B cell (primary cell): ENCODE measurements at regions not wholly inside any gene's neighbourhood (a gene's known extent, or its start where the extent isn't known, plus 50 kb on each side); places are given as distances from the start of the nearest gene placed in this dataset.

Experiments
- ATAC-seq: fragments of 200-7000 bp; cut with Tn5 transposase; one replicate; pipeline ENCODE4 v1.10.0; 2021; ENCODE audit warnings: low read depth, mild to moderate bottlenecking, moderate number of reproducible peaks, moderate library complexity
- CTCF ChIA-PET: fragments of 350-600 bp; sonication (Branson Sonifier 250); formaldehyde crosslinking; loops from one replicate; lab custom pipeline; 2021; ENCODE audit warnings: antibody characterized with exemption, inconsistent platforms; lab: Charles Lee
- POLR2A ChIA-PET: fragments of 350-600 bp; sonication (Branson Sonifier 250); formaldehyde crosslinking; loops from one replicate; lab custom pipeline; 2021; ENCODE audit warnings: antibody characterized with exemption; lab: Charles Lee
- DNase-seq: peaks from one replicate; pipeline ENCODE4 v3.0.0; 2013
- H2AFZ ChIP-seq: 2 replicates; pipeline ENCODE4 v1.6.1; 2012; ENCODE audit warnings: mild to moderate bottlenecking, low read depth, low read length; ENCODE audit not compliant: insufficient read depth, poor library complexity, severe bottlenecking
- H3K27ac ChIP-seq, 2 donors: 1 replicate in 1 of 2; 2 replicates in 1 of 2; pipeline ENCODE4 v1.5.1; 2012 to 2013; ENCODE audit warnings: low read length in 2 of 2, mild to moderate bottlenecking in 2 of 2, moderate library complexity in 1 of 2
- H3K27me3 ChIP-seq, 4 experiments: fragments of 200-600 bp in 1 of 4; sonication (generic) in 1 of 4; replicated peaks in 1 of 4; 1 replicate in 2 of 4; 2 replicates in 2 of 4; pipeline versions ENCODE4 v1.6.1 to v1.7.0; 2013 to 2016; ENCODE audit warnings: low read length in 3 of 4, mild to moderate bottlenecking in 2 of 4, mixed read lengths in 1 of 4, moderate library complexity in 1 of 4; ENCODE audit not compliant: insufficient read depth in 4 of 4, control insufficient read depth in 3 of 4; ENCODE audit errors: control extremely low read depth in 1 of 4
- H3K36me3 ChIP-seq, 2 experiments: replicated peaks in 1 of 2; 1 replicate in 1 of 2; 2 replicates in 1 of 2; pipeline versions ENCODE4 v1.6.1 to v1.7.1; 2013; ENCODE audit warnings: low read length in 1 of 2; ENCODE audit not compliant: insufficient read depth in 2 of 2, control insufficient read depth in 1 of 2; ENCODE audit errors: control extremely low read depth in 1 of 2, extremely low read depth in 1 of 2
- H3K4me1 ChIP-seq, 2 donors: fragments of 200-600 bp in 1 of 2; sonication (generic) in 1 of 2; 1 replicate in 1 of 2; 2 replicates in 1 of 2; pipeline versions ENCODE4 v1.5.1 to v1.6.1; 2013 to 2017; ENCODE audit warnings: low read length in 2 of 2; ENCODE audit not compliant: control insufficient read depth in 2 of 2, insufficient read depth in 2 of 2
- H3K4me2 ChIP-seq: replicated peaks from 2 replicates; pipeline ENCODE3; 2012; ENCODE audit warnings: mild to moderate bottlenecking, low read depth, low read length; ENCODE audit not compliant: poor library complexity, severe bottlenecking
- H3K4me3 ChIP-seq, 5 experiments: fragments of 200-600 bp in 1 of 5; sonication (generic) in 1 of 5; 1 replicate in 3 of 5; 2 replicates in 2 of 5; pipeline versions ENCODE4 v1.5.1 to v1.7.0; 2011 to 2016; ENCODE audit warnings: low read length in 4 of 5, mild to moderate bottlenecking in 4 of 5, low read depth in 2 of 5, control low read depth in 1 of 5, moderate library complexity in 1 of 5; ENCODE audit not compliant: insufficient read depth in 1 of 5; ENCODE audit errors: control extremely low read depth in 1 of 5, extremely low read depth in 1 of 5
- H3K79me2 ChIP-seq: fragments of 200-600 bp; sonication (generic); one replicate; pipeline ENCODE4 v1.6.0; 2016; ENCODE audit warnings: low read length; ENCODE audit not compliant: control insufficient read depth, insufficient read depth
- H3K9ac ChIP-seq: fragments of 200-600 bp; sonication (generic); 2 replicates; pipeline ENCODE4 v1.6.1; 2017; ENCODE audit warnings: mild to moderate bottlenecking, low read length, moderate library complexity
- H3K9me3 ChIP-seq, 3 donors: one replicate each; pipeline versions ENCODE4 v1.6.1 to v1.7.1; 2013; ENCODE audit warnings: low read length in 2 of 3; ENCODE audit not compliant: control insufficient read depth in 2 of 3, insufficient read depth in 1 of 3; ENCODE audit errors: control extremely low read depth in 1 of 3
- H4K20me1 ChIP-seq: 2 replicates; pipeline ENCODE4 v1.6.0; 2012; ENCODE audit warnings: mild to moderate bottlenecking, low read length; ENCODE audit not compliant: insufficient read depth, control insufficient read depth, poor library complexity, severe bottlenecking
- H3K27ac Mint-ChIP-seq: one replicate; pipeline ENCODE4 v1.8.0; 2021; ENCODE audit warnings: mixed read lengths
- H3K27me3 Mint-ChIP-seq: one replicate; pipeline ENCODE4 v1.8.0; 2021; ENCODE audit warnings: mixed read lengths
- H3K4me1 Mint-ChIP-seq: one replicate; pipeline ENCODE4 v1.8.0; 2021; ENCODE audit warnings: mixed read lengths
- H3K4me3 Mint-ChIP-seq: one replicate; pipeline ENCODE4 v1.8.0; 2021; ENCODE audit warnings: mixed read lengths
- H3K9me3 Mint-ChIP-seq: one replicate; pipeline ENCODE4 v1.8.0; 2022; ENCODE audit warnings: mixed read lengths; ENCODE audit not compliant: insufficient read depth
- CTCF ChIP-seq: fragments of 200-600 bp; IDR thresholded peaks from one replicate; pipeline ENCODE4 v1.8.0; 2022; ENCODE audit warnings: antibody characterized with exemption, mild to moderate bottlenecking
- EZH2 ChIP-seq: IDR thresholded peaks from 2 replicates; pipeline ENCODE4 v1.6.1; 2012; ENCODE audit warnings: borderline replicate concordance, low read depth, mild to moderate bottlenecking, moderate library complexity, low read length; ENCODE audit not compliant: insufficient read depth, poor library complexity, severe bottlenecking
- WGBS: methylation state at CpG from one replicate; pipeline ENCODE4 v1.1.5; 2013; ENCODE audit warnings: missing lambda C conversion rate; ENCODE audit not compliant: insufficient coverage; 5-methylcytosine and 5-hydroxymethylcytosine counted together
- intact Hi-C: fragments of 100-400 bp; cut with micrococcal nuclease; formaldehyde crosslinking; loops from one replicate; pipeline ENCODE4 v1.10.0; 2022

GRCh38 chr6:147704691-147705090 is 196.2 kb downstream of the SAMD5 start:
- Histone ChIP-seq H3K4me2 (no peak overlapping the region), H3K9ac (no peak overlapping the region), H4K20me1 (no peaks in the 10 kb centered on the region), H3K79me2 (no peaks in the 10 kb centered on the region), H2AFZ (no peak overlapping the region), H3K4me3 (no peak overlapping the region), H3K9me3 (peaks cover 0 to 4% (median 0%) of the 10 kb centered on the region in 3 donors), H3K27ac (no peak overlapping the region), H3K27me3 (no peaks in the 10 kb centered on the region), H3K4me1 (no peaks in the 10 kb centered on the region), H3K36me3 (no peaks in the 10 kb centered on the region)
- intact Hi-C loops: no loop called here
- Mint-ChIP-seq H3K4me3 (no peak overlapping the region), H3K9me3 (no peaks in the 10 kb centered on the region), H3K27me3 (no peaks in the 10 kb centered on the region), H3K27ac (no peak overlapping the region), H3K4me1 (no peaks in the 10 kb centered on the region)
- CTCF ChIA-PET: no interaction called here
- 86% methylated on average over 1 of the region's 5 CpGs for WGBS
- TF ChIP-seq EZH2: no peak
- no peak for TF ChIP-seq CTCF
- POLR2A ChIA-PET: no interaction called here
- ATAC-seq (no peak), DNase-seq (no peak)

- no peak for DNase-seq
- Mint-ChIP-seq H3K9me3 (no peaks in the 10 kb centered on the region), H3K4me3 (no peak overlapping the region), H3K4me1 (no peaks in the 10 kb centered on the region), H3K27ac (no peak overlapping the region), H3K27me3 (no peaks in the 10 kb centered on the region)
- no peak for TF ChIP-seq CTCF
- TF ChIP-seq EZH2: no peak
- Histone ChIP-seq H3K36me3 (no peaks in the 10 kb centered on the region), H3K4me2 (no peak overlapping the region), H3K9me3 (peaks cover 0 to 4% (median 0%) of the 10 kb centered on the region in 3 donors), H3K79me2 (no peaks in the 10 kb centered on the region), H3K4me1 (no peaks in the 10 kb centered on the region), H4K20me1 (no peaks in the 10 kb centered on the region), H3K4me3 (no peak overlapping the region), H3K9ac (no peak overlapping the region), H3K27ac (no peak overlapping the region), H2AFZ (no peak overlapping the region), H3K27me3 (no peaks in the 10 kb centered on the region)
- intact Hi-C loops: no loop called here
- ChIA-PET CTCF (no interaction called here), POLR2A (no interaction called here)
- ATAC-seq: no peak
These were observed 199.0 kb downstream of the SAMD5 start for GRCh38 chr6:147707524-147707923.
